ENCODE measurements at regions not wholly inside any gene's neighbourhood (a gene's known extent, or its start where the extent isn't known, plus 50 kb on each side); places are given as distances from the start of the nearest gene placed in this dataset.

GRCh38 chr9:24620741-24621140 is 75.0 kb upstream of the IZUMO3 start:
- TF ChIP-seq, protein P1, sequence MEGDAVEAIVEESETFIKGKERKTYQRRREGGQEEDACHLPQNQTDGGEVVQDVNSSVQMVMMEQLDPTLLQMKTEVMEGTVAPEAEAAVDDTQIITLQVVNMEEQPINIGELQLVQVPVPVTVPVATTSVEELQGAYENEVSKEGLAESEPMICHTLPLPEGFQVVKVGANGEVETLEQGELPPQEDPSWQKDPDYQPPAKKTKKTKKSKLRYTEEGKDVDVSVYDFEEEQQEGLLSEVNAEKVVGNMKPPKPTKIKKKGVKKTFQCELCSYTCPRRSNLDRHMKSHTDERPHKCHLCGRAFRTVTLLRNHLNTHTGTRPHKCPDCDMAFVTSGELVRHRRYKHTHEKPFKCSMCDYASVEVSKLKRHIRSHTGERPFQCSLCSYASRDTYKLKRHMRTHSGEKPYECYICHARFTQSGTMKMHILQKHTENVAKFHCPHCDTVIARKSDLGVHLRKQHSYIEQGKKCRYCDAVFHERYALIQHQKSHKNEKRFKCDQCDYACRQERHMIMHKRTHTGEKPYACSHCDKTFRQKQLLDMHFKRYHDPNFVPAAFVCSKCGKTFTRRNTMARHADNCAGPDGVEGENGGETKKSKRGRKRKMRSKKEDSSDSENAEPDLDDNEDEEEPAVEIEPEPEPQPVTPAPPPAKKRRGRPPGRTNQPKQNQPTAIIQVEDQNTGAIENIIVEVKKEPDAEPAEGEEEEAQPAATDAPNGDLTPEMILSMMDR (IDR thresholded peaks at IDR 0.05; ENCODE audit: low read depth, low read length), result no peak
- no peak for TF ChIP-seq EZH2phosphoT487 (IDR thresholded peaks at IDR 0.05; ENCODE audit: low read depth)

Measured in OCI-LY3 (cell line).